ENCODE measurements at regions not wholly inside any gene's neighbourhood (a gene's known extent, or its start where the extent isn't known, plus 50 kb on each side); places are given as distances from the start of the nearest gene placed in this dataset.

DNA sequence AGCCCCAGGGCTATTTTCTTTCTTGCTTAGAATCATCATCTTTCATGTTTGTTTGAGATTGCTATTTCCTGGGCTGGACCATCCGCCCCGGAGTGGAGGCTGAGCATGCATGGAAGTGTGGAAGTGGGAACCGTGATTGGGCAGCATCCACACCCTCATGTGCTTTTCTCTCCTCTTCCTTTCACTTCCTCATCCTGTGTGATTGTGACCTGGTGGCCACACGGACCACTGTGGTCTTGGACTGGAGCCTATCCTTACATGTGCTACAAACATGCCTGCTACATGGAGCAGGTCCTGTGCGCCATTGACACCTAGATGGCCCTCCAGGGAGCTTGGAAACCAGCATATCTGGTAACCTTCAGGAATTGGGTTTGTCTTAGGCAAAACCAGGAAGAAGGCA lies 175.9 kb upstream of the LCORL start:
- TF ChIP-seq, protein P1, sequence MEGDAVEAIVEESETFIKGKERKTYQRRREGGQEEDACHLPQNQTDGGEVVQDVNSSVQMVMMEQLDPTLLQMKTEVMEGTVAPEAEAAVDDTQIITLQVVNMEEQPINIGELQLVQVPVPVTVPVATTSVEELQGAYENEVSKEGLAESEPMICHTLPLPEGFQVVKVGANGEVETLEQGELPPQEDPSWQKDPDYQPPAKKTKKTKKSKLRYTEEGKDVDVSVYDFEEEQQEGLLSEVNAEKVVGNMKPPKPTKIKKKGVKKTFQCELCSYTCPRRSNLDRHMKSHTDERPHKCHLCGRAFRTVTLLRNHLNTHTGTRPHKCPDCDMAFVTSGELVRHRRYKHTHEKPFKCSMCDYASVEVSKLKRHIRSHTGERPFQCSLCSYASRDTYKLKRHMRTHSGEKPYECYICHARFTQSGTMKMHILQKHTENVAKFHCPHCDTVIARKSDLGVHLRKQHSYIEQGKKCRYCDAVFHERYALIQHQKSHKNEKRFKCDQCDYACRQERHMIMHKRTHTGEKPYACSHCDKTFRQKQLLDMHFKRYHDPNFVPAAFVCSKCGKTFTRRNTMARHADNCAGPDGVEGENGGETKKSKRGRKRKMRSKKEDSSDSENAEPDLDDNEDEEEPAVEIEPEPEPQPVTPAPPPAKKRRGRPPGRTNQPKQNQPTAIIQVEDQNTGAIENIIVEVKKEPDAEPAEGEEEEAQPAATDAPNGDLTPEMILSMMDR (IDR thresholded peaks at IDR 0.05) = no peak
- no peak for TF ChIP-seq POLR2A (IDR thresholded peaks at IDR 0.05)
- no peak for TF ChIP-seq POLR2AphosphoS5 (IDR thresholded peaks at IDR 0.05)

Data from transverse colon (tissue), 4 donors.